ENCODE measurements at regions not wholly inside any gene's neighbourhood (a gene's known extent, or its start where the extent isn't known, plus 50 kb on each side); places are given as distances from the start of the nearest gene placed in this dataset.

GRCh38 chr14:21978184-21978998 is 304.8 kb upstream of the OR4E1 start:
- TF ChIP-seq YY1 (IDR thresholded peaks at IDR 0.05; ENCODE audit: extremely low read depth, insufficient replicate concordance, low read depth, low read length) (no peak), POLR2AphosphoS5 (IDR thresholded peaks at IDR 0.05; ENCODE audit: low read depth, low read length) (no peak), ELF1 (IDR thresholded peaks at IDR 0.05; ENCODE audit: borderline replicate concordance, low read depth) (no peak)
- TF ChIP-seq, protein P1, sequence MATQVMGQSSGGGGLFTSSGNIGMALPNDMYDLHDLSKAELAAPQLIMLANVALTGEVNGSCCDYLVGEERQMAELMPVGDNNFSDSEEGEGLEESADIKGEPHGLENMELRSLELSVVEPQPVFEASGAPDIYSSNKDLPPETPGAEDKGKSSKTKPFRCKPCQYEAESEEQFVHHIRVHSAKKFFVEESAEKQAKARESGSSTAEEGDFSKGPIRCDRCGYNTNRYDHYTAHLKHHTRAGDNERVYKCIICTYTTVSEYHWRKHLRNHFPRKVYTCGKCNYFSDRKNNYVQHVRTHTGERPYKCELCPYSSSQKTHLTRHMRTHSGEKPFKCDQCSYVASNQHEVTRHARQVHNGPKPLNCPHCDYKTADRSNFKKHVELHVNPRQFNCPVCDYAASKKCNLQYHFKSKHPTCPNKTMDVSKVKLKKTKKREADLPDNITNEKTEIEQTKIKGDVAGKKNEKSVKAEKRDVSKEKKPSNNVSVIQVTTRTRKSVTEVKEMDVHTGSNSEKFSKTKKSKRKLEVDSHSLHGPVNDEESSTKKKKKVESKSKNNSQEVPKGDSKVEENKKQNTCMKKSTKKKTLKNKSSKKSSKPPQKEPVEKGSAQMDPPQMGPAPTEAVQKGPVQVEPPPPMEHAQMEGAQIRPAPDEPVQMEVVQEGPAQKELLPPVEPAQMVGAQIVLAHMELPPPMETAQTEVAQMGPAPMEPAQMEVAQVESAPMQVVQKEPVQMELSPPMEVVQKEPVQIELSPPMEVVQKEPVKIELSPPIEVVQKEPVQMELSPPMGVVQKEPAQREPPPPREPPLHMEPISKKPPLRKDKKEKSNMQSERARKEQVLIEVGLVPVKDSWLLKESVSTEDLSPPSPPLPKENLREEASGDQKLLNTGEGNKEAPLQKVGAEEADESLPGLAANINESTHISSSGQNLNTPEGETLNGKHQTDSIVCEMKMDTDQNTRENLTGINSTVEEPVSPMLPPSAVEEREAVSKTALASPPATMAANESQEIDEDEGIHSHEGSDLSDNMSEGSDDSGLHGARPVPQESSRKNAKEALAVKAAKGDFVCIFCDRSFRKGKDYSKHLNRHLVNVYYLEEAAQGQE (IDR thresholded peaks at IDR 0.05; ENCODE audit: low read depth) = no peak
- TF ChIP-seq, protein P2, sequence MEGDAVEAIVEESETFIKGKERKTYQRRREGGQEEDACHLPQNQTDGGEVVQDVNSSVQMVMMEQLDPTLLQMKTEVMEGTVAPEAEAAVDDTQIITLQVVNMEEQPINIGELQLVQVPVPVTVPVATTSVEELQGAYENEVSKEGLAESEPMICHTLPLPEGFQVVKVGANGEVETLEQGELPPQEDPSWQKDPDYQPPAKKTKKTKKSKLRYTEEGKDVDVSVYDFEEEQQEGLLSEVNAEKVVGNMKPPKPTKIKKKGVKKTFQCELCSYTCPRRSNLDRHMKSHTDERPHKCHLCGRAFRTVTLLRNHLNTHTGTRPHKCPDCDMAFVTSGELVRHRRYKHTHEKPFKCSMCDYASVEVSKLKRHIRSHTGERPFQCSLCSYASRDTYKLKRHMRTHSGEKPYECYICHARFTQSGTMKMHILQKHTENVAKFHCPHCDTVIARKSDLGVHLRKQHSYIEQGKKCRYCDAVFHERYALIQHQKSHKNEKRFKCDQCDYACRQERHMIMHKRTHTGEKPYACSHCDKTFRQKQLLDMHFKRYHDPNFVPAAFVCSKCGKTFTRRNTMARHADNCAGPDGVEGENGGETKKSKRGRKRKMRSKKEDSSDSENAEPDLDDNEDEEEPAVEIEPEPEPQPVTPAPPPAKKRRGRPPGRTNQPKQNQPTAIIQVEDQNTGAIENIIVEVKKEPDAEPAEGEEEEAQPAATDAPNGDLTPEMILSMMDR (IDR thresholded peaks at IDR 0.05 in 2 of 3, conservative IDR thresholded peaks at IDR 0.05 in 1 of 3; ENCODE audit: borderline replicate concordance in 1 of 3, insufficient read depth in 1 of 3, low read depth in 2 of 3, low read length in 2 of 3) = peak in 2 of 3 experiments; percentile 93 to 94; a peak in 4 of 6 replicates
